ENCODE measurements at regions not wholly inside any gene's neighbourhood (a gene's known extent, or its start where the extent isn't known, plus 50 kb on each side); places are given as distances from the start of the nearest gene placed in this dataset.

- TF ChIP-seq CTCF (conservative IDR thresholded peaks at IDR 0.05; ENCODE audit: low read depth, low read length) = no peak
- H3K4me3 ChIP-seq (ENCODE audit: low read depth, low read length) = no peak overlapping the region
- DNase-seq (ENCODE audit: low read depth) = peak; percentile 87
These were observed 114.7 kb upstream of the SLC24A5 start for GRCh38 chr15:48006031-48006511.

DNA sequence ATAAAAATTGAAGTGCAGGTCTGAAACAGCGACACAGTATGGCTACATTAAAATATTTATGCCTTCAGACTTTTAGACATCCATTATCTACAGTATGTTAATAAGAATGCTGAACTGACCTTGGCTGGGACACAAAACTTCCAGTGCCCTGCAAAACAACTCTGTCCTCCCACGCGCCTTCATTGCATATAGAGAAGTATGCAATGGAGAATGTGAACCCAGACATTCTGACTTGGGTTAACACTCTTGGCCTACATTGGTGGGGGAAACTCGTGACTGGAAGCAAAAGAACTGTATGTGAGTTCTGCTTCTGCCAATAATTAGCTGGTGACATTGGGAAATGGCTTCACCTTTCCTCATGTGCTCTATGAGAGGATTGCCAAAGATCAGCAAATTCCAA lies 110.5 kb upstream of the SLC24A5 start:
- no peak for TF ChIP-seq CTCF (conservative IDR thresholded peaks at IDR 0.05; ENCODE audit: low read depth, low read length)
- DNase-seq (ENCODE audit: low read depth) = no peak
- no peak overlapping the region for H3K4me3 ChIP-seq (ENCODE audit: low read depth, low read length)

DNA sequence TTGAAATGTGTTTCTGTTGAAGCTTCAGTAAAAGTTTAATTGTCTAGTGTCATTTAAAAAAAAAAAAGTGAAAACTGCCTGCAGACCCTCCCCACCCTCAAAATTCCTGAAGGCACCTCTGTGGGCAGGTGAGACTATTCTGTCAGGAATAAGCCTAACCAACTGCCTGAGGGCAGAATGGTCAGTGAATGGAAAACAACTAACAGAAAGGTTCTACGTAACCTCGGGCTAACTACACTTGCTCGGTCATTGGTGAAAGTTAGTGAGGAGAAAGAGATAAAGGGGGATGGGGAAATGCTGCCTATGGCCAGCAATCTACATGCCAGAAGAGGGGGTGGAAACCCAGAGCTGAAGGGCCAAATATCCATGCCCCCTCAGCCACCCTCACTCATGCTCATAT lies 108.6 kb upstream of the SLC24A5 start:
- H3K4me3 ChIP-seq (ENCODE audit: low read depth, low read length) = no peak overlapping the region
- DNase-seq (ENCODE audit: low read depth) = no peak

DNA sequence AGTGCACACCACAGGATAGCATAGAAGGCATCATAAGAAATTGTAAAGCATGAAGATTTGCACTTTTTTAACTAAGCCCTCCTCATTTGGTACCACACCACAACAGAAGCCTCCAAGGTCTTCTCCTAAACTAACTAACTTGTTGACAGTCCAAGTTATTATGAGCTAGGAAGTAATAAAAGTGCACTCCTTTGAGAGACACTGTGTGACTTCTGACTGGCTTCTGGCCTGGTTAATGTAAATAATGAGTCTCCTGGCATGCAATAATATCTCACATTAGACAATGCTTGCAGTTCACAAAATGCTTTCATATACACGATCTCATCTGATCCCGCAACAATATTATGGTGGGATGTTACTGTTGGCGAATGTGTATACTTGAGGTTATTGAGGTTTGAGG lies 103.9 kb upstream of the SLC24A5 start:
- TF ChIP-seq CTCF (conservative IDR thresholded peaks at IDR 0.05; ENCODE audit: low read depth, low read length) = no peak
- DNase-seq (ENCODE audit: low read depth) = no peak
- H3K4me3 ChIP-seq (ENCODE audit: low read depth, low read length) = no peak overlapping the region

More for the DNA sequence above, 108.6 kb upstream of the SLC24A5 start:
- no peak for TF ChIP-seq CTCF (conservative IDR thresholded peaks at IDR 0.05; ENCODE audit: low read depth, low read length)

DNA sequence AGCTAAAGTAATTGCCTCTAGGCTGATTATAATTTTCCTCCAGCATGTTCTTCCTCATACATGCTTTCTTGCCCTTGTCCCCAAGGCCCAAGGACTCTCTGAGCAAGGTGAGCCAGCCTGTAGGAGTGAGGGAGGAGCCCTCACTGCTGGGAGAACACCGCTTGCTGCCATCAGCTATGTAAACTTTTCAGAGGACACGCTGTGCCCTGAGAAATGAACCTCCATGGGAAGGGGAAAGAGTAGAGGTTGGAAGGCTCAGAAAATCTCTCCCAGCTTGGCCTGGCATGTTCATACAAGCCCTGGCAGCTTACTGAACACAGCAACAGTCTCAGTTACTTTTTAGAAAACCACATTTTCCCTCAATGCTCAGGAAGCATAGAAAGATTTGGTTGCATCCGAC lies 103.0 kb upstream of the SLC24A5 start:
- H3K4me3 ChIP-seq (ENCODE audit: low read depth, low read length) = no peak overlapping the region
- TF ChIP-seq CTCF (conservative IDR thresholded peaks at IDR 0.05; ENCODE audit: low read depth, low read length) = no peak
- DNase-seq (ENCODE audit: low read depth) = no peak

DNA sequence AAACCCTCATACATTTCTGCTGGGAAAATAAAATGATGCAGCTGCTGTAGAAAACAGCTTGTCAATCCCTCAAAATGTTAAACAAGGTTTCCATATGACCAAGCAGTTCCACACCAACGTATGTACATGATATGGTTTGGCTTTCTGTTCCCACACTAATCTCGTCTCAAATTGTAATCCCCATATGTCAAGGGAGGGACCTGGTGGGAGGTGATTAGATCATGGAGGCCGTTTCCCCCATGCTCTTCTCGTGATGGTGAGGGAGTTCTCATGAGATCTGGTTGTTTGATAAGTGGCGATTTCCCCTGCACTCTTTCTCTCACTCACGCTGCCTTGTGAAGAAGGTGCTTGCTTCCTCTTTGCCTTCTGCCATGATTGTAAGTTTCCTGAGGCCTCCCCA lies 100.6 kb upstream of the SLC24A5 start:
- no peak for DNase-seq (ENCODE audit: low read depth)
- H3K4me3 ChIP-seq (ENCODE audit: low read depth, low read length) = no peak overlapping the region
- TF ChIP-seq CTCF (conservative IDR thresholded peaks at IDR 0.05; ENCODE audit: low read depth, low read length) = no peak

DNA sequence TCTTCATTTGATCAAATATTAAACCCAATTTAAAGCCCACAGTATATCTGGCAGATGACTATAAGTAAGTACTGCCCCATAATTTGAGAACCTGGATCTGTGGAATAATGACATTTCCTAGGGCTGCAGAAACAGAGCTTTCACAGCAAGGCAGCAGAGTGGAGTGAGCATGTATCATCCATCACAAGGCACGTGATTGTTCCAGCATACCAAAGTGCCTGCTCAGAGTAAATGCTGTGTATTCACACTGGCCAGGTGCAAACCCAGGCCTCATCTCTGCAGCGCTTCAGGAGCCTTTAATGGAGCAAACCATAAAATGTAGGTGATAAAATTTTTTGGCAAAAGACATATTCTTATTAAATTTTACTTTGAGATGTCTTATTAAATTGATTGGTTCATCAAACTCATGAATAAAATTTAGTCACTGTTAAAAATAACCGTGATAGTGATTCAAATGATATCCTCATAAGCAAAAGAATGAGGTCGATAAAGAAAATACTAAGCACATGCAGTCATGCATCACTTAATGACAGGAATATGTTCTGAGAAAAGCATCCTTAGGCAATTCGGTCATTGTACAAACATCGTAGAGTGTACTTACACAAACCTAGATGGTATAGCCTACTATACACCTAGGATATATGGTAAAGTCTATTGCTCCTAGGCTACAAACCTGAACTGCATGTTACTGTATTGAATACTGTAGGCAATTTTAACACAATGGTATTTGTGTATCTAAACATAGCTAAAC lies 99.3 kb upstream of the SLC24A5 start:
- TF ChIP-seq CTCF (conservative IDR thresholded peaks at IDR 0.05; ENCODE audit: low read depth, low read length) = no peak
- peak; percentile 23 for DNase-seq (ENCODE audit: low read depth)
- H3K4me3 ChIP-seq (ENCODE audit: low read depth, low read length) = no peak overlapping the region
